ENCODE measurements at regions not wholly inside any gene's neighbourhood (a gene's known extent, or its start where the extent isn't known, plus 50 kb on each side); places are given as distances from the start of the nearest gene placed in this dataset.

GRCh38 chr9:109616571-109617120, 118.5 kb upstream of the PTPN3 start:
- no peak for TF ChIP-seq CTCF (optimal IDR thresholded peaks at IDR 0.05 in 1 of 3, IDR thresholded peaks at IDR 0.05 in 1 of 3, conservative IDR thresholded peaks at IDR 0.05 in 1 of 3; ENCODE audit: extremely low read depth in 1 of 3, insufficient read depth in 2 of 3, low read length in 3 of 3)
- no peak for TF ChIP-seq EZH2 (IDR thresholded peaks at IDR 0.05; ENCODE audit: low read length)
